ENCODE measurements at regions not wholly inside any gene's neighbourhood (a gene's known extent, or its start where the extent isn't known, plus 50 kb on each side); places are given as distances from the start of the nearest gene placed in this dataset.

GRCh38 chr10:59560990-59561389 lies 148.7 kb downstream of the SLC16A9 start:
- no peaks in the 10 kb centered on the region for H3K4me1 ChIP-seq (ENCODE audit: control insufficient read depth, insufficient read depth, low read length)
- no peaks in the 10 kb centered on the region; the same call in 1 of the 2 replicates for H3K27me3 ChIP-seq (ENCODE audit: control insufficient read depth, insufficient read depth, low read length)
- ATAC-seq, result no peak
- POLR2A ChIA-PET, result no interaction called here
- intact Hi-C loops (cut with micrococcal nuclease; ENCODE audit: unreplicated experiment) (no loop called here), in situ Hi-C loops (cut with HindIII; ENCODE audit: low pct_unique_long_range_greater_than_20kb, low sequenced_read_pairs) (no loop called here)
- H3K36me3 ChIP-seq (ENCODE audit: control insufficient read depth, insufficient read depth, low read length), result no peaks in the 10 kb centered on the region
- no peak overlapping the region for H3K27ac ChIP-seq (ENCODE audit: low read length)
- no TSS peak for BruUV-seq (replicated peaks)
- no peak overlapping the region for H3K4me3 ChIP-seq (ENCODE audit: low read depth in 2 of 2, low read length in 2 of 2)
- no peaks in the 10 kb centered on the region for H3K9me3 ChIP-seq (ENCODE audit: control insufficient read depth, insufficient read depth, low read depth, low read length)
- TF ChIP-seq POLR2AphosphoS5 (IDR thresholded peaks at IDR 0.05; ENCODE audit: low read depth, low read length) (no peak), SIN3A (IDR thresholded peaks at IDR 0.05; ENCODE audit: borderline replicate concordance, insufficient read depth, low read depth, low read length) (no peak), REST (IDR thresholded peaks at IDR 0.05; ENCODE audit: insufficient read depth in 1 of 2, low read depth in 2 of 2, low read length in 1 of 2) (no peak), TCF7L2 (IDR thresholded peaks at IDR 0.05; ENCODE audit: low read depth, low read length) (no peak), CTCF (IDR thresholded peaks at IDR 0.05) (no peak)
- CTCF ChIA-PET, result no interaction called here
- no peak for DNase-seq (ENCODE audit: low read depth, low spot score)

GRCh38 chr10:59560161-59560560 lies 149.5 kb downstream of the SLC16A9 start:
- in situ Hi-C loops (cut with HindIII; ENCODE audit: low pct_unique_long_range_greater_than_20kb, low sequenced_read_pairs), result no loop called here

More at GRCh38 chr10:59560161-59560560, 149.5 kb downstream of the SLC16A9 start:
- BruUV-seq (replicated peaks), result no TSS peak
- ChIA-PET CTCF (interaction anchor here (0.7 kb wide), 1 partner anchor 215 kb away, joined by 3 read pairs; no protein-coding TSS in a partner anchor), POLR2A (no interaction called here)
- Histone ChIP-seq H3K36me3 (ENCODE audit: control insufficient read depth, insufficient read depth, low read length) (no peaks in the 10 kb centered on the region), H3K4me3 (ENCODE audit: low read depth in 2 of 2, low read length in 2 of 2) (no peak overlapping the region), H3K9me3 (ENCODE audit: control insufficient read depth, insufficient read depth, low read depth, low read length) (no peaks in the 10 kb centered on the region), H3K27me3 (ENCODE audit: control insufficient read depth, insufficient read depth, low read length) (no peaks in the 10 kb centered on the region; the same call in 1 of the 2 replicates), H3K27ac (ENCODE audit: low read length) (no peak overlapping the region), H3K4me1 (ENCODE audit: control insufficient read depth, insufficient read depth, low read length) (no peaks in the 10 kb centered on the region)
- no peak for TF ChIP-seq TCF7L2 (IDR thresholded peaks at IDR 0.05; ENCODE audit: low read depth, low read length)
- TF ChIP-seq CTCF (IDR thresholded peaks at IDR 0.05), result no peak
- no peak for TF ChIP-seq SIN3A (IDR thresholded peaks at IDR 0.05; ENCODE audit: borderline replicate concordance, insufficient read depth, low read depth, low read length)
- TF ChIP-seq POLR2AphosphoS5 (IDR thresholded peaks at IDR 0.05; ENCODE audit: low read depth, low read length), result no peak
- no peak for TF ChIP-seq REST (IDR thresholded peaks at IDR 0.05; ENCODE audit: insufficient read depth in 1 of 2, low read depth in 2 of 2, low read length in 1 of 2)
- intact Hi-C loops (cut with micrococcal nuclease; ENCODE audit: unreplicated experiment), result no loop called here
- ATAC-seq (no peak), DNase-seq (ENCODE audit: low read depth, low spot score) (no peak)

Data from Panc1 (cell line).